GM13977 (cell line): ENCODE measurements at regions not wholly inside any gene's neighbourhood (a gene's known extent, or its start where the extent isn't known, plus 50 kb on each side); places are given as distances from the start of the nearest gene placed in this dataset.

Experiments
- DNase-seq: peaks from one replicate; pipeline ENCODE4 v3.0.0; 2012; ENCODE audit warnings: low spot score
- in situ Hi-C: fragments of 300-500 bp; cut with MboI; formaldehyde crosslinking; loops from one replicate; pipeline ENCODE4 v1.12.0; 2022; ENCODE audit warnings: low sequenced_read_pairs, low pct_unique_long_range_greater_than_20kb, mixed read lengths, inconsistent platforms; ENCODE audit not compliant: unreplicated experiment
- TF ChIP-seq, protein P1 (sequence below): IDR thresholded peaks from 2 replicates; pipeline ENCODE4 v1.5.1; 2012; ENCODE audit warnings: mild to moderate bottlenecking, control low read depth; ENCODE audit not compliant: insufficient read depth; ENCODE audit errors: extremely low read depth, missing control alignments

DNA sequence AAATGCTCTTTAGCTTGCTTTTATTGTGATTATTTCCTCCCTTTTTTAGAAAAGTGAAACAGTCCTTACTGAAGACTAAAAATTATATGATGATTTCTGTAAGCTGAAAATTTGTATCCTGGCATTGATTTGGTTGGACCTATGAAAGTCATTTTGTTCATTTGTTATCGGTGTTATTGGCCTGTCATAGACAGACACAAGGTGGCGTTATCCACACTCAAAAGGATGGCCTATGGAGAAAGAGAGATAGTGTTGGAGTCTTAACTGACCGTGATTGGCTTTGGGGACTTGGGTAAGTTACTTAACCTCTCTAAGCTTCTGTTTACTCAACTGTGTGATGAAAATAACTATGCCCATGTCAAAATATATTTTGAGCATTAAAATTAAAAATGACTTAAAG, 203.6 kb upstream of the CHODL start:
- TF ChIP-seq, protein P1, sequence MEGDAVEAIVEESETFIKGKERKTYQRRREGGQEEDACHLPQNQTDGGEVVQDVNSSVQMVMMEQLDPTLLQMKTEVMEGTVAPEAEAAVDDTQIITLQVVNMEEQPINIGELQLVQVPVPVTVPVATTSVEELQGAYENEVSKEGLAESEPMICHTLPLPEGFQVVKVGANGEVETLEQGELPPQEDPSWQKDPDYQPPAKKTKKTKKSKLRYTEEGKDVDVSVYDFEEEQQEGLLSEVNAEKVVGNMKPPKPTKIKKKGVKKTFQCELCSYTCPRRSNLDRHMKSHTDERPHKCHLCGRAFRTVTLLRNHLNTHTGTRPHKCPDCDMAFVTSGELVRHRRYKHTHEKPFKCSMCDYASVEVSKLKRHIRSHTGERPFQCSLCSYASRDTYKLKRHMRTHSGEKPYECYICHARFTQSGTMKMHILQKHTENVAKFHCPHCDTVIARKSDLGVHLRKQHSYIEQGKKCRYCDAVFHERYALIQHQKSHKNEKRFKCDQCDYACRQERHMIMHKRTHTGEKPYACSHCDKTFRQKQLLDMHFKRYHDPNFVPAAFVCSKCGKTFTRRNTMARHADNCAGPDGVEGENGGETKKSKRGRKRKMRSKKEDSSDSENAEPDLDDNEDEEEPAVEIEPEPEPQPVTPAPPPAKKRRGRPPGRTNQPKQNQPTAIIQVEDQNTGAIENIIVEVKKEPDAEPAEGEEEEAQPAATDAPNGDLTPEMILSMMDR, result peak; percentile 14
- no peak for DNase-seq
- in situ Hi-C loops, result no loop called here

DNA sequence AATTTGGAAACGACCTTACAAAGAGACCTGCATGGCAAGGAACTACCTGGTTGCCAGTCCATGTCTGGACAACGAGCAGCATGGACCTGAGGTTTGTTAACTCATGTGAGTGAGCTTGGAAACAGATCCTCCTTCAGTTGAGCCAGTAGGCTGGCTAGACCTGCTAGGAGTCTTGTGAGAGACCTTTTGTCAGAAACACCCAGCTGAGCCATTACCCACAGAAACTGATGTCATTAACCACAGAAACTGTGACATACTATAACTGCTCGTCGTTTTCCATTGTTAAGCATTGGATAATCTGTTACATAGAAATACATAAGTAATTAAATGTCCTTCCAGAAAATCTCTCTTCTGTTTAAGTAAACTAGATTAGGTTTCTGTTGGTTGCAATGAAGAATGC, 211.1 kb upstream of the C21orf91 start:
- DNase-seq, result no peak
- TF ChIP-seq, protein P1, result no peak
- in situ Hi-C loops, result no loop called here

DNA sequence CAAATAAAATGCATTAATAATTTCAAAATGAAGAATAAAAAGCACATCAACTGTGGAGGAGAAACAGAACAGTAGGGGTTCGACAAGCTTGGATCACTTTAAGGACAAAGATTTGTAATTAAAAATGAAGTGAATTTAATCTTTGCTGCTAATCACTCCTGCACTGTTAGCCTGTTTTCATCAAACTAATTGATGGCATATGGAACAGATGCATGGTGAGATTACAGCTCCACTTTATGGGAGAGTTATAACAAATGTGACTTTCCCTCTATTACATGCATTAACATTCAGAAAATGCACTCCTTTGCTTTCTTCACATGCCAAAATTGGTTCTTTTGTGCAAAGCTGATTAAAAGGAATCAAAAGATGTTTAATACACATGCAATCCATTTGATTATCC, 207.2 kb upstream of the C21orf91 start:
- in situ Hi-C loops, result no loop called here
- no peak for DNase-seq
- TF ChIP-seq, protein P1, result no peak

DNA sequence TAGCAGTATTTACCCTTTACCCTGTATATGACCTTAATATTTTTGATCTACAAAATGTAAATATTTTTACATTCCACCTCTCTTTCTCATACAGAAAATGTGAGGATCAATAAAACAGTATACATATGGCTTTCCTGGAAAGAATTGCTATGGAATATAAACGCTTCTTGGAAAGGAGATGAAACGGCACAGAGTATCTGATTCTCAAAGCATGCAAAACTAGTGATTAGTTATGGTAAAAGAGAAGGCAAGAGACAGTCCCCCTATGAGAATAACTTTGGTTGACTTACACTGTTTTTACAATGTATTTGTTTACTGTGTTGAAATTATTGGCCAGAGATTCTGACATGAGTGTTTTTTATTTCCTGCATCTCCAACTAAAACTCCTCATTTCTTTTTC, 204.6 kb upstream of the C21orf91 start:
- in situ Hi-C loops, result no loop called here
- TF ChIP-seq, protein P1, result no peak
- DNase-seq, result no peak

DNA sequence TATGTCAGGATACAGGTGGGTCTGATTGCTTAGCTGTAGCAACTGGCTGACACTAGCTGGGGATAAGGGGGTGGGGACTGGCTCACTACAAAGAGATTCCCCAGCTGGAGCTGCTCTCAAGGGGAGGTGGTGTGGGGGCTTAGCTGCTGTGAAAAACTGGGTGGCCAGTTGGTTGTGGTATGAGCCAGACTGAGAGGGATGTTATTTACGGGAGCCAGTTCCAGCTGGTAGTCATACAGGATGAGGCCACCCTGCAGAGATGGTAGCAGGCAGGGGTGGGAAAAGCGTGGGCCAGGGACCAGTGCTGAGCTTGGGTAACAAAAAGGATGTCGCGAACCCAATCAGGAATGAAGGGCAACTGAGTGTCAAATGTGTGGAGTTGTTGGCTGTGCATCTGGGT, 204.0 kb upstream of the C21orf91 start:
- TF ChIP-seq, protein P1, result no peak
- in situ Hi-C loops, result no loop called here
- no peak for DNase-seq

DNA sequence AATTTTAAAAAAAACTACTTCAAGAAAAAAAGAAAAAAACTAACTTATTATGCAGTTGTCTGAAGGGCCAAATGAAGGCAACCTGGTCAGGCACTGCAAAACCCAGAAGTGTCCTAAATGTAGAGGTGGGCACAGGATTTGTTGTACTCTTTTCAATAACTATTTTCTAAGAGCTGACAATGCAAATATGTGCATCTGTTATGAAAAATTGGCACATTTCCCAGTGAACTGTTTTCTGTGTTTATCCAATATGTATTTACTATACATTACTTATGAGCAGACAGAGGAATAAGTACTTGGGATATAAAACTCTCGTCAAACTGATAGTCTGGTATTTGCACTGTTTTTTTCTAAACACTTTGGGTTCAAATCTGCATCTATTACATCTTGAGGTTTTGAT, 188.0 kb upstream of the C21orf91 start:
- TF ChIP-seq, protein P1, result no peak
- DNase-seq, result no peak
- in situ Hi-C loops, result no loop called here

DNA sequence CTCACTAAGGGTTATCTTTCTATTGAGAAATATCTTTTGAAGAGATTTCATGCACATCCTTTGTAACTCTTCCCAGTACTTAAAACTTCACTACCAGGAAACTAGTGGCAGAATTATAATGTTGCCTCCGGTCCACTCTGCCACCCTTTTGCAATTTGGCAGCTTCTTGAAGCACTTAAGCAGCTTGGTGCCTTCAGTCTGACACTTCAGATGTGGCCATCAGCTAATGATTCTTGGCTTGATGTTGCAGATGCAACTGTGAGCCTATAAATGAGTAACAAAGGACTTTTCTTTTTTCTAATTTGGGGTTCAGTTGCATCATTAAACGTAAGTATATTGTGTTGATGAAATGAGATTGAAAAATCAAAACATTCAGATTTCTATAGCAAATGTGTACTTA, 187.5 kb upstream of the C21orf91 start:
- TF ChIP-seq, protein P1, result no peak
- in situ Hi-C loops, result no loop called here
- DNase-seq, result no peak
